HEK293T (cell line): ENCODE measurements at regions not wholly inside any gene's neighbourhood (a gene's known extent, or its start where the extent isn't known, plus 50 kb on each side); places are given as distances from the start of the nearest gene placed in this dataset.

Experiments
- CTCF ChIA-PET: fragments of 350-600 bp; formaldehyde crosslinking; extraction: SDS; loops from one replicate; lab custom pipeline; 2021; ENCODE audit warnings: antibody characterized with exemption, inconsistent platforms; lab: Yijun Ruan, JAX
- POLR2A ChIA-PET: fragments of 350-600 bp; formaldehyde crosslinking; extraction: SDS; loops from one replicate; lab custom pipeline; 2020; ENCODE audit warnings: antibody characterized with exemption, inconsistent platforms; lab: Yijun Ruan, JAX
- DNase-seq: peaks from one replicate; pipeline ENCODE4 v3.0.0; 2012; ENCODE audit warnings: mixed read lengths; ENCODE audit errors: extremely low spot score
- ARNT ChIP-seq: fragments of 450-650 bp; IDR thresholded peaks from 2 replicates; pipeline ENCODE4 v1.6.1; 2017; ENCODE audit warnings: mild to moderate bottlenecking
- BHLHE40 ChIP-seq: fragments of 450-650 bp; IDR thresholded peaks from 2 replicates; pipeline ENCODE4 v1.6.1; 2016; ENCODE audit warnings: mild to moderate bottlenecking, moderate library complexity, borderline replicate concordance
- CTBP1 ChIP-seq: fragments of 450-650 bp; IDR thresholded peaks from 2 replicates; pipeline ENCODE4 v1.6.1; 2016; ENCODE audit warnings: borderline replicate concordance
- ELF4 ChIP-seq: fragments of 450-650 bp; IDR thresholded peaks from 2 replicates; pipeline ENCODE4 v1.6.1; 2017; ENCODE audit warnings: antibody characterized with exemption
- FOXA1 ChIP-seq: fragments of 450-650 bp; IDR thresholded peaks from 2 replicates; pipeline ENCODE4 v1.6.1; 2016; ENCODE audit warnings: mild to moderate bottlenecking
- FOXK2 ChIP-seq: fragments of 450-650 bp; IDR thresholded peaks from 2 replicates; pipeline ENCODE4 v1.6.1; 2016; ENCODE audit warnings: mild to moderate bottlenecking
- FOXM1 ChIP-seq: fragments of 450-650 bp; IDR thresholded peaks from 2 replicates; pipeline ENCODE4 v1.6.1; 2017; ENCODE audit warnings: mild to moderate bottlenecking, borderline replicate concordance
- HDGF ChIP-seq: fragments of 450-650 bp; IDR thresholded peaks from 2 replicates; pipeline ENCODE4 v1.6.1; 2017; ENCODE audit warnings: antibody characterized with exemption, borderline replicate concordance
- L3MBTL2 ChIP-seq: fragments of 450-650 bp; conservative IDR thresholded peaks from 2 replicates; pipeline ENCODE4 v1.6.1; 2016; ENCODE audit warnings: mild to moderate bottlenecking
- LEF1 ChIP-seq: fragments of 450-650 bp; IDR thresholded peaks from 2 replicates; pipeline ENCODE4 v1.6.1; 2017; ENCODE audit warnings: mild to moderate bottlenecking, borderline replicate concordance
- NFRKB ChIP-seq: fragments of 450-650 bp; IDR thresholded peaks from 2 replicates; pipeline ENCODE4 v1.6.1; 2016; ENCODE audit warnings: mild to moderate bottlenecking, moderate library complexity
- SP1 ChIP-seq: fragments of 450-650 bp; IDR thresholded peaks from 2 replicates; pipeline ENCODE4 v1.6.1; 2017
- SUZ12 ChIP-seq: fragments of 450-650 bp; IDR thresholded peaks from 2 replicates; pipeline ENCODE4 v1.6.1; 2016; ENCODE audit warnings: mild to moderate bottlenecking
- TARDBP ChIP-seq: fragments of 450-650 bp; IDR thresholded peaks from 2 replicates; pipeline ENCODE4 v1.6.1; 2016
- ZNF384 ChIP-seq: fragments of 450-650 bp; IDR thresholded peaks from 2 replicates; pipeline ENCODE4 v1.6.1; 2016
- TF ChIP-seq, protein P1 (sequence below): fragments of 450-650 bp; IDR thresholded peaks from 2 replicates; pipeline ENCODE4 v1.6.1; 2016

DNA sequence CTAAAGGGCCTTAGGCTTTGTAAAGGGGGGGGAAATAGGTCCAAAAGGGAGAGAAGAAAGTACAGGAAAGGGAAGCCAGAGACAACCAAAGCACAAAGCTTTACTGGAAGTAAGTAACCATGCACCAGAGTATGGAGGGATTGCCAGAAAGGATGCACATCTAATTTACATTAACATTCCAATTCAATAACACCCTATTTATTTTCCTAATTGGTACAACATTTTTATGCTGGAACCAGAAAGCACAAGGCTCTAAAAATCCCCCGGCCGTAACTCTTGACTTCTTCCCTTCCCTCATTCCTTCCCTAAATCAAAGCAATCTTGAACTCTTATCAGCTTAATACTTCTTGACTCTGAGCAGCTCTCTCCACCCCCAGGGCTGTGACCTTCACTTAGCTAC, 400.0 kb upstream of the CELF2 start:
- no peak for DNase-seq
- CTCF ChIA-PET, result no interaction called here
- no peak for TF ChIP-seq L3MBTL2
- no peak for TF ChIP-seq CTBP1
- TF ChIP-seq ARNT, result no peak
- no peak for TF ChIP-seq ZNF384
- TF ChIP-seq SP1, result no peak
- POLR2A ChIA-PET, result no interaction called here

DNA sequence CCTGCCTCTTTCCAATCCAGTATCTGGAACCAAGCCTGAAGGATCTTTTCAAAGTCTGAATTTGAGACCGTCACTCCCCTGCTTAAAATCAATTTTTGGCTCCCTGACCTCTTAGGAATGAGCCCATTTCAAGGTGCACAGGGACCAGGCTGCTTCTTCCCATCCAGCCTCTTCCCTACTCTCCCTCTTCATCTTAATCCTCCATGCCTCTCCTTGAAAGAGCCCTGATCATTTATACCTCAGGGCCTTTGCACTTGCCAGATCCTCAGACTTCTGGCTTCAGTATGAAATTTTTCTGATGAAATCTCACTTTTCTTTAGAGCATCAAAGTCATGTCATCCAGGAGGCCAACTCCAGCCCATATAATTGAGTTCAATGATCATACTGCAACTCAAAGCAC, 399.5 kb upstream of the CELF2 start:
- CTCF ChIA-PET, result no interaction called here
- POLR2A ChIA-PET, result no interaction called here
- TF ChIP-seq FOXA1, result no peak
- no peak for TF ChIP-seq HDGF
- no peak for TF ChIP-seq ARNT
- TF ChIP-seq ELF4, result no peak
- TF ChIP-seq LEF1, result no peak
- no peak for TF ChIP-seq FOXM1
- TF ChIP-seq ZNF384, result no peak
- TF ChIP-seq SUZ12, result no peak
- TF ChIP-seq L3MBTL2, result no peak
- TF ChIP-seq TARDBP, result no peak
- no peak for TF ChIP-seq NFRKB
- no peak for TF ChIP-seq FOXK2
- TF ChIP-seq, protein P1, sequence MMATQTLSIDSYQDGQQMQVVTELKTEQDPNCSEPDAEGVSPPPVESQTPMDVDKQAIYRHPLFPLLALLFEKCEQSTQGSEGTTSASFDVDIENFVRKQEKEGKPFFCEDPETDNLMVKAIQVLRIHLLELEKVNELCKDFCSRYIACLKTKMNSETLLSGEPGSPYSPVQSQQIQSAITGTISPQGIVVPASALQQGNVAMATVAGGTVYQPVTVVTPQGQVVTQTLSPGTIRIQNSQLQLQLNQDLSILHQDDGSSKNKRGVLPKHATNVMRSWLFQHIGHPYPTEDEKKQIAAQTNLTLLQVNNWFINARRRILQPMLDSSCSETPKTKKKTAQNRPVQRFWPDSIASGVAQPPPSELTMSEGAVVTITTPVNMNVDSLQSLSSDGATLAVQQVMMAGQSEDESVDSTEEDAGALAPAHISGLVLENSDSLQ, result no peak
- no peak for TF ChIP-seq SP1
- TF ChIP-seq BHLHE40, result no peak
- no peak for DNase-seq

DNA sequence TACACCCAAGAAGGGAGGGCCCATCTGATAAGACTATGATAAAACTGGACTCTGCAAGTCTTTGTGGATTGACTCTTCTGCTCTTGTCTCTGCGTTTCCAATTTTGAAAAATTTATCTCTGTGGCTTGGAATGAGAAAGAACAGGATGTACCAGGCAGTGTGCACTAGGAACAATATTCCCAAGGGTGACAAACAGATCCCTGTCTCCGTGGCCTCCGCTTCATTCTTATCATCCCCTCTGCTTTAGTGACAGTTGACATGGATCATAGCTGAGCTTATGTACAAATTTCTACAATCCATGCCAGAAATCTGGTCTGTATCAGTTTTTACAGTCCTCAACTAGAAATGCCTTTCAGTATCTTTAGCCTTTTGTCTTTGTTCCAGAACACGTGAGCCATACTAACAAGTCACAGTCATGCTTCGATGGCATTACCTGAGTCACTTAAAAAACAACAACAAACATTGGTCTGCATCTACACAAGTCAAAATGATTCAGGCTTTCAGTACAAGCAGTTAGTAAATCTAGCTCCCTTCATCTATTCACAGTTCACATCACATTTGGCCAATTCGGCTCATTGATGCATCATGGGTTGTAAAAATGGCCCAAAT, 393.6 kb upstream of the CELF2 start:
- CTCF ChIA-PET, result no interaction called here
- TF ChIP-seq LEF1 (no peak), CTBP1 (no peak), HDGF (no peak), L3MBTL2 (no peak), FOXM1 (no peak), SUZ12 (no peak), SP1 (no peak), FOXK2 (no peak), ELF4 (no peak), ZNF384 (no peak), TARDBP (no peak)
- TF ChIP-seq, protein P1, result no peak

DNA sequence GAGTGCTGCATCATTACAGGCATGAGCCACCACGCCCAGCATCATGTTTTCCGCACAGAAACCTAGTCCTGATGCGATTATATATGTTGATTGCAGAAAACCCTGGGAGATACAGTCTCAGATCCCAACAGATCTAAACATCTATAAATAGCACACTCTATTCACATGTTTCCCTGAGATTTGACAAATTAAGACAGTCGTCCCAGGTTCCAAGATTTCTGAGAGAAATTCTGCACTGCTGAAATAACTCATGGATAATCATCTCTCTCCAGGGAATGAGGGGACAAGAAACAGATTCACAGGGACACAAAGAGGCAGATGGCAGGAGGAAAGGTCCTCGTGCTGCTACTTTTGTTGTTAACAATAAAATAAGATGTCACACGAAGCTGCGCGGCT, 393.1 kb upstream of the CELF2 start:
- no peak for DNase-seq
- POLR2A ChIA-PET, result no interaction called here

More for the DNA sequence above, 393.6 kb upstream of the CELF2 start:
- POLR2A ChIA-PET, result no interaction called here
- no peak for DNase-seq

DNA sequence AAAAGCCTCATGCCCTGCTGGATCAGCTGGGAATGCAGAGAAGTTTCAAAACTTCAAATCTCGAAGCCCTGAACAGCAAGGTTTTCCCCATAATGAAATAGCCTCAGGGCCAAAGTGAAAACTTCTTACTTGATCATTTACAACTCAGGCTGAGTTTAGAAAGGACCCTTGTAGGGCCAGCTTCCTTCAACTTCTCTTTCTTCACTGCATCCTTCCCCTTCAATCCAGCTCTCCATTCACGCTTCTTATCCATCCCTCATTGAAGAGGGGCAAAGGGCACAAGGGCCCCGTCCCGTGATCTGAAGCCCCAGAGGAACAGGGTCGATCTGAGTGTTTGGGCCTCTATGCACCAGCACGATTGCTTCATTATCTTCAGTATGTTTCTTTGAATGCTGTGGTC, 392.2 kb upstream of the CELF2 start:
- TF ChIP-seq ELF4, result no peak
- no peak for TF ChIP-seq SUZ12
- no peak for TF ChIP-seq BHLHE40
- no peak for TF ChIP-seq ZNF384
- no peak for TF ChIP-seq FOXM1
- TF ChIP-seq CTBP1, result no peak
- no peak for TF ChIP-seq ARNT
- no peak for TF ChIP-seq HDGF
- no peak for TF ChIP-seq L3MBTL2
- TF ChIP-seq, protein P1, result no peak
- no peak for TF ChIP-seq FOXA1
- TF ChIP-seq LEF1, result no peak
- no peak for TF ChIP-seq NFRKB
- TF ChIP-seq SP1, result no peak
- ChIA-PET CTCF (no interaction called here), POLR2A (no interaction called here)
- no peak for DNase-seq

More for the DNA sequence above, 393.1 kb upstream of the CELF2 start:
- no peak for TF ChIP-seq SUZ12
- no peak for TF ChIP-seq ELF4
- TF ChIP-seq SP1, result no peak
- no peak for TF ChIP-seq FOXA1
- no peak for TF ChIP-seq HDGF
- CTCF ChIA-PET, result no interaction called here

DNA sequence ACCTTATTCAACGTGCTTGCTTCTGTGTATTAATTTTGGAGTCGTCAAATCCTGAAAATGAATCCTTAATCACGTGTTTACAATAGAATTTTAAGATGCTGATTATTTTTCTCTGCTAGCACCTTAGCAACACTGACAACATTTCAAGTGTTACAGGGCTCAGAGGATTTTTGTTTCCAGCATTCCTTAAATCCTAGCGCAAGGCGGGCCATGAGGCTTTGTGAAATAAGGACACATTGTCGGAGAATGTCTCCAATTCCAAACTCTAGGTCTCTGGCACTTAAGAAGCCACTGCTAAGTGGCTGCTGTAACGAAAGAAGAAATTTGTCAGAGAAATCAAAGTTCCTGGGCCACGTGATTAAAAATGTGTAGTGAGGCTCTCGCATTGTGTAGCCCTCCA, 390.9 kb upstream of the CELF2 start:
- POLR2A ChIA-PET, result no interaction called here
- DNase-seq, result no peak
- TF ChIP-seq BHLHE40 (no peak), ARNT (no peak), CTBP1 (no peak), NFRKB (no peak), HDGF (no peak), TARDBP (no peak), ZNF384 (no peak), SUZ12 (no peak), FOXK2 (no peak), FOXM1 (no peak), ELF4 (no peak)
- TF ChIP-seq, protein P1, result no peak
- CTCF ChIA-PET, result no interaction called here
